ENCODE measurements at regions not wholly inside any gene's neighbourhood (a gene's known extent, or its start where the extent isn't known, plus 50 kb on each side); places are given as distances from the start of the nearest gene placed in this dataset.
"Not testable (repeated sequence)": the region's sequence is repeated elsewhere in the genome, so short reads cannot be mapped to it uniquely, and the experiment has no call there.

DNA sequence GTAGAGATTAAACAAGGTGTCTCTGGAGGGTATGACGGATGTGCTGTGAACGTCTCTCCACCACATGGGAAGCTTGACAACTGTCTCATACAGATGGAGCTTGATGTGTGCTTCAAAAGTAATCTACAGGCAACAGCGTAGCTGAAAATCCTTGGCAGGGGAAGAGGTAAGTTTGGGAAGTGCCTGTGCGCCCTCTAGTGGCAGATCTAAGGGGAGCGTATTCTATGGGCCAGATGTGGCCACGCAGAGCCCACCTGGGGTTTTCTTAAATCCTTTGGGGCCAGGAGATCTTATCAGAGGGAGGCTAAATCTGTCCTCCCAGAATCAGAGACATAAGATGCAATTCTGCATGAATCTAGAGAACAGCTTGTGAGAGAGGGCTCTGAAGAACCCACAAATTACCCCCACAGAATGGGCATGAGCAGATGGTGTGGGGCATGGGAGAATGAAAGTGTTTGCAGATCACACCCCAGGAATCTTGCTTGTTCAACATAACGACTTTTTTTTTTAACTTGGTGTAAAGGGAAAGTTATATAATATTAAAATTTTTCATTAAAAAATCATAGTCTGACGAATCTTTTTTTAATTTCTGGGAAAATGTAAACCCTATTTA is 91.2 kb upstream of the MPP7 start:
- DNase-seq: no peak

DNA sequence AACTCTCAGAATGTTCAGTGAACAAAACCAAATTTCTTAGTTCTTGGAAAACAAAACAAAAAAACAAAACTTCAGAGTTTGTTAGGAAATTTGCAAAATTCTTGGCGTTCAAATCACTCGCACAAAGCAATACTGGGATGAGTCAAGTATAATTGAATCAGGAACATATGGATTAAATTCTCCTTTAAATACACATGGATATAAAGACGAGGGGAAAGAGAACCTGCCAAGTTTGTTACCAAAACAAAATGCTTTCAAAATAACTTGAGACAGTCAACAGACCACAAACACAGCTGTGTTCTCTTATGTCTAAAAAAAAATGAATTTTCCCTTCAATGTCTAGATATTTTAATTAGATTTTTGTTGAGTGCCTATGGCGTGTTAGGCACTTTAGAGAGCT is 93.5 kb upstream of the MPP7 start:
- no peak for DNase-seq

DNA sequence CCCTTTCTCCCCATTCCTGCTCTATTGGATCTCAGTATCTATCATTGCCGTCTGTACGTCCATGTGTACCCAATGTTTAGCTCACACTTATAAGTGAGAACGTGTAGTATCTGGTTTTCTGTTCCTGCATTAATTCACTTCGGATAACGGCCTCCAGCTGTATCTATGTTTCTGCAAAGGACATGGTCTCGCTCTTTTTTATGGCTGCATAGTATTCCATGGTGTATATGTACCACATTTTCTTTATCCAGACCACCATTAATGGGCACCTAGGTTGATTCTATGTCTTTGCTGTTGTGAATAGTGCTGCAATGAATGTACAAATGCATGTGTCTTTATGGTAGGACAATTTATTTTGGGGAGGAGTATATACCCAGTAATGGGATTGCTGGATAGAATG is 94.4 kb upstream of the MPP7 start:
- no peak for DNase-seq

- DNase-seq: no peak
Observed at GRCh38 chr10:28400176-28400575, 97.3 kb upstream of the MPP7 start.

DNA sequence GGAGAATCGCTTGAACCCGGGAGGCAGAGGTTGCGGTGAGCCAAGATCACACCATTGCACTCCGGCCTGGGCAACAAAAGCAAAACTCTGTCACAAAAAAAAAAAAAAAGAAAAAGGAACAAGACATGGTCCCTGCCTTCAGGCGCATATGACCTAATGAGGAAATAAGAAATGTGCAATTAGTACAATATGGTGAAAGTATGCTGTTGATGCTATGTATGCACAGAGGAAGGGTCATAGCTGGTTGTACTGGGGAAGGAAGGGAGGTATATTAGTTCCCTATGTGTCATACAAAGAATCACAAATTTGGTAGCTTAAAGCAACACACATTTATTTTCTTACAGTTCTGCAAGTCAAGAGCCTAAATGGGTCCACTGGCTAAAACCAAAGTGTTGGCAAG is 97.8 kb upstream of the MPP7 start:
- no peak for DNase-seq

GRCh38 chr10:28402611-28403073 is 99.8 kb upstream of the MPP7 start:
- not testable (repeated sequence) for DNase-seq

DNA sequence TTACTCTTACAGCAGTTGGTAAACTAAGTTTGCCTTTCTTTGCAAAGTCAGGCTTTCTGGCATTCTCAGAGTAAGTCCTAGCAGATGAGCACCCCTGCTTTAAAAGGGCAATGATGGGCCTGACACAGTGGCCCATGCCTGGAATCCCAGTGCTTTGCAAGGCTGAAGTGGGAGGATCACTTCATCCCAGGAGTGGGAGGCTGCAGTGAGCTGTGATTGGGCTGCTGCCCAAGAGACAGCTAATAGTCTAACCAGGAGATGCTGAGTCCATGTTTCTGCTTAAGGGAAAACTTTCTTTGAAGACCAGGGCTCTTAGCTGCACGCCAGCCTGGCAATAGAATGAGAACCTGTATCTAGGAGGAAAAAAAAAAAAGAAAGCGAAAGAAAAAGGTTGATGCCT is 100.2 kb upstream of the MPP7 start:
- no peak for DNase-seq

DNA sequence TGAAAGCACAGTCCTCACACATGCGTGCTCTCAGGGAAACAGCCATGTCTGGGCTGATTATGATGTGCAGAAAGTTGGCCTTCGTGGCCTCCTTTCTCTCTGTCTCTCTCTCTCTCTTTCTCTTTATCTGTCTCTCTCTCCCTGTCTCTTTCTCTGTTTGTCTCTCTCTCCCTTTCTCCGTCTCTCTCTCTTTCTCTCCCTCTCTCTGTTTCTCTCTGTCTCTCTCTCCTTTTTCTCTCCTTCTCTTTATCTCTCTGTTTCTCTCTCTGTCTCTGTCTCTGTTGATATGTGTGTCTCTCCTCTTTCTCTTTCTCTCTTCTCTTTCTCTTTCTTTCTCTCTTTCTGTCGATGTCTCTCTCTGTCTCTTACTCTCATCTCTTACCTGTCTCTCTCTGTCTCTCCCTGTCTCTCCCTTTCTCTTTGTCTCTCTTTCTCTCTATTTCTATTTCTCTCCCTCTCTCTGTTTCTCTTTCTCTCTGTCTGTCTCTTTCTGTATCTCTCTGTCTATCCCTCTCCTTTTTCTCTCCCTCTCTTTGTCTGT is 105.4 kb upstream of the MPP7 start:
- no peak for DNase-seq

- no peak for DNase-seq
Observed at GRCh38 chr10:28410420-28411135, 107.7 kb upstream of the MPP7 start.

DNA sequence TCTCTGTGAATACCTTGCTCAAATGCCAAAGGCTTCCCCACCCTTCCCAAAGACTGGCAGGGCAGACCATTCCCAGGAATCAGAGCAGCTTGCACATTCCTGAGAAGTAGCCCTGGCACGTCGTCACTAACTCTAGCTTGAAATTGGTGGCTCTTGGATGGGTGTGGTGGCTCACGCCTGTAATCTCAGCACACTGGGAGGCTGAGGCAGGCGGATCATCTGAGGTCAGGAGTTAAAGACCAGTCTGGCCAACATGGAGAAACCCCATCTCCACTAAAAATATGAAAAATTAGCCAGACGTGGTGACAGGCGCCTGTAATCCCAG is 108.2 kb upstream of the MPP7 start:
- DNase-seq: no peak

DNA sequence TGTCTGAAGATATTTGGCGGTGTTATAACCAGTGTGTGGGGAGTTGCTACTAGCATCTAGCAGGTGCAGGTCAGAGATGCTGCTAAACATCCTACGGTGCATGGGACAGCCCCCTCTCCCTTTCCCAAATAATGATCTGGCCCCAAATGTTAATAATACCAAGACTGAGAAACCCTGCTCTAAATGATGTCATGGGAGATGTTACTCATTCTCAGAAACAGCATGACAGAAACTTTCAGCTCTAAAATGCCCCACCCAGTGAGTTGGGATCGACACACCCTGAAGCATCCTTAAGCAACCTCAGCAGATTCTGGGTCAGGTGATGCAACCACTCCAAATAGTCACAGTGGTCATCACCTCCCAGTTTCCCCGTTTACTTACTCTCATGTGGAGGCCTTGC is 108.8 kb upstream of the MPP7 start:
- no peak for DNase-seq

DNA sequence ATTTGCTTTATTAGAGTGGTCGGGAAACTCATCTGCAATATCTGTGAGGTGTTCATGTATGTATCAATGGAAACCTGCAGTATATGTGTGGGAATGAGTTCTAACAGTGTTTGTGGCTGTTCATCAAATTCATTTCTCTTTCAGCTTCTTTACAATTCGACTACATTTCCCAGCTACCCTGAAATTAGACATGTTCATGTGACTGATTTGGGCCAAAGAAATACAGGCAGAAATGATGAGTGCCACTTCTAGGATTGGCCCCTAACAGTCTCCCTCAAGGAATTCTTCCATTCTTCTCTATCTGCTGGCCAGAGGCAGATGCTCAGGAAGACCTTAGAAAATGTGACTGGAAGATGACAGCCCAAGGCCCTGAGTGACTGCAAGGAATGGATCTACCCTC is 114.8 kb upstream of the WAC start:
- no peak for DNase-seq

GRCh38 chr10:28425422-28425821 is 107.5 kb upstream of the WAC start:
- DNase-seq: no peak

- no peak for DNase-seq
Observed at GRCh38 chr10:28426392-28427159, 106.3 kb upstream of the WAC start.

GRCh38 chr10:28427376-28427775 is 105.5 kb upstream of the WAC start:
- DNase-seq: no peak

- DNase-seq: no peak
Observed at GRCh38 chr10:28429045-28429444, 103.9 kb upstream of the WAC start.

GRCh38 chr10:28429573-28430216 is 103.2 kb upstream of the WAC start:
- DNase-seq: no peak

GRCh38 chr10:28431139-28431538 is 101.8 kb upstream of the WAC start:
- no peak for DNase-seq

GRCh38 chr10:28432210-28432676 is 100.7 kb upstream of the WAC start:
- DNase-seq: peak in 1 of 2 experiments; percentile 60

DNA sequence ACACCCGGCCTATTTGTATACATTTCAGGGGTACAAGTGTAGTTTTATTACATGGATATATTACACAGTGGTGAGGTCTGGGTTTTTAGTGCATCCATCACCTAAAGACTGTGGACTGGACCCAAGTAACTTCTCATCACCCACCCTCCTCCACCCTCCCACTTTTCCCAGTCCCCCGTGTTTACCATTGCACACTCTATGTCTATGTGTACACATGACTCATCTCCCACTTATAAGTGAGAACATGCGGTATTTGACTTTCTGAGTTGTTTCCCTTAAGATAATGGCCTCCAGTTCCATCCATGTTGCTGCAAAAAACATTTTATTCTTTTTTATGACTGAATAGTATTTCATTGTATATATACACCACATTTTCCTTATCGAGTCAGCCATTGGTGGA is 98.9 kb upstream of the WAC start:
- no peak for DNase-seq

GRCh38 chr10:28442403-28442802 is 90.5 kb upstream of the WAC start:
- no peak for DNase-seq

GRCh38 chr10:28444031-28444430 is 88.9 kb upstream of the WAC start:
- no peak for DNase-seq

DNA sequence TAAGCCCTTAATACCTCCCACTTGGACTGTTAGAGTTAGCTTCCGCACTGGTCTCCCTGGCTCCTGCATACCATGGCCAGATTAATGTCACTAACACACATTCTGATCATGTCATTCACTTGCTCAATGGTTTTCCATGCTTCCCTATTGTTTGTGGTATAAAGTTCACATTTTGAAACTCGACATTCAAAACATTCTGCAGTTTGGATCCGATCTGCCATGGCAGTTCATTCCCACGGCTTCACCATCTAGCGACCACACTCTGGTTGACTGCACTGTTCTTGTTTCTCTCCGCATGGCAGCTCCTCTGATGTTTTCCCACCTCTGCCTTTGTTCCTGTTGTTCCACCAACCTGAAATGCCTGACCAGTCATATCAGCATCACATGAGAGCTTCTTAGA is 87.4 kb upstream of the WAC start:
- DNase-seq: no peak

All from cerebellar nuclear complex (tissue), 1 donor.